ENCODE measurements at regions not wholly inside any gene's neighbourhood (a gene's known extent, or its start where the extent isn't known, plus 50 kb on each side); places are given as distances from the start of the nearest gene placed in this dataset.

- Mint-ChIP-seq H3K4me3 (no peak overlapping the region), H3K27ac (ENCODE audit: unreplicated experiment) (no peak overlapping the region), H3K9me3 (no peaks in the 10 kb centered on the region), H3K36me3 (ENCODE audit: low read depth) (no peaks in the 10 kb centered on the region), H3K4me1 (no peaks in the 10 kb centered on the region), H3K27me3 (ENCODE audit: low read depth) (no peaks in the 10 kb centered on the region)
- TF ChIP-seq CTCF (conservative IDR thresholded peaks at IDR 0.05): no peak
- no peak for DNase-seq (ENCODE audit: low read depth, low spot score)
These were observed 515.8 kb upstream of the COX7C start for GRCh38 chr5:86101966-86102365.

- Mint-ChIP-seq H3K4me1 (no peaks in the 10 kb centered on the region), H3K27ac (ENCODE audit: unreplicated experiment) (no peak overlapping the region), H3K9me3 (peaks cover 15% of the 10 kb centered on the region), H3K27me3 (ENCODE audit: low read depth) (no peaks in the 10 kb centered on the region), H3K36me3 (ENCODE audit: low read depth) (no peaks in the 10 kb centered on the region), H3K4me3 (no peak overlapping the region)
- no peak for TF ChIP-seq CTCF (conservative IDR thresholded peaks at IDR 0.05)
- no peak for DNase-seq (ENCODE audit: low read depth, low spot score)
These were observed 508.9 kb upstream of the COX7C start for GRCh38 chr5:86108825-86109224.

- H3K36me3 Mint-ChIP-seq (ENCODE audit: low read depth): no peaks in the 10 kb centered on the region
- no peaks in the 10 kb centered on the region for H3K27me3 Mint-ChIP-seq (ENCODE audit: low read depth)
- H3K27ac Mint-ChIP-seq (ENCODE audit: unreplicated experiment): no peak overlapping the region
- H3K9me3 Mint-ChIP-seq: peaks cover 15% of the 10 kb centered on the region
- H3K4me1 Mint-ChIP-seq: no peaks in the 10 kb centered on the region
- no peak for TF ChIP-seq CTCF (conservative IDR thresholded peaks at IDR 0.05)
- DNase-seq (ENCODE audit: low read depth, low spot score): no peak
- no peak overlapping the region for H3K4me3 Mint-ChIP-seq
These were observed 505.5 kb upstream of the COX7C start for GRCh38 chr5:86112249-86112648.

- TF ChIP-seq CTCF (conservative IDR thresholded peaks at IDR 0.05): no peak
- Mint-ChIP-seq H3K27ac (ENCODE audit: unreplicated experiment) (no peak overlapping the region), H3K36me3 (ENCODE audit: low read depth) (no peaks in the 10 kb centered on the region), H3K9me3 (peaks cover 7% of the 10 kb centered on the region), H3K27me3 (ENCODE audit: low read depth) (no peaks in the 10 kb centered on the region), H3K4me3 (no peak overlapping the region), H3K4me1 (no peaks in the 10 kb centered on the region)
- DNase-seq (ENCODE audit: low read depth, low spot score): no peak
These were observed 502.6 kb upstream of the COX7C start for GRCh38 chr5:86115164-86115563.

- Mint-ChIP-seq H3K4me3 (no peak overlapping the region), H3K27ac (ENCODE audit: unreplicated experiment) (no peak overlapping the region)
- DNase-seq (ENCODE audit: low read depth, low spot score): no peak
These were observed 499.2 kb upstream of the COX7C start for GRCh38 chr5:86118542-86118941.

More at GRCh38 chr5:86118542-86118941, 499.2 kb upstream of the COX7C start:
- no peaks in the 10 kb centered on the region for H3K9me3 Mint-ChIP-seq
- peak; percentile 50 for TF ChIP-seq CTCF (conservative IDR thresholded peaks at IDR 0.05)
- H3K36me3 Mint-ChIP-seq (ENCODE audit: low read depth): no peaks in the 10 kb centered on the region
- no peaks in the 10 kb centered on the region for H3K27me3 Mint-ChIP-seq (ENCODE audit: low read depth)
- no peaks in the 10 kb centered on the region for H3K4me1 Mint-ChIP-seq
